ENCODE measurements at regions not wholly inside any gene's neighbourhood (a gene's known extent, or its start where the extent isn't known, plus 50 kb on each side); places are given as distances from the start of the nearest gene placed in this dataset.

DNA sequence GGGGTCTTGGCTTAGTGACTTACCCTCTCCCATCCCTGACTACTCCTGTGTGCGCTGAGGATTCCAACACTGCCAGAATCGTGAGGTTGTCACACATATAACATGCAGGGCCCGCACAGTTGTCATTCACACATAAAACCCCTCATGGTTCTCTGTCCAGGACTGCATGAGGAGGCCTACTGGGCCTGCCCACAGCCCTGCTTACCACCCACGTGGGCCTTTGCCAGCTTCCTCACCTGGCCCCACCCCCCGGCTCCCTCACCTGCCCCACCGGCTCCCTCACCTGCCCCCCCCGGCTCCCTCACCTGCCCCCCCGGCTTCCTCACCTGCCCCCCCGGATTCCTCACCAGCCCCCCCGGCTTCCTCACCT lies 197.2 kb downstream of the TEX29 start:
- DNase-seq: no peak

DNA sequence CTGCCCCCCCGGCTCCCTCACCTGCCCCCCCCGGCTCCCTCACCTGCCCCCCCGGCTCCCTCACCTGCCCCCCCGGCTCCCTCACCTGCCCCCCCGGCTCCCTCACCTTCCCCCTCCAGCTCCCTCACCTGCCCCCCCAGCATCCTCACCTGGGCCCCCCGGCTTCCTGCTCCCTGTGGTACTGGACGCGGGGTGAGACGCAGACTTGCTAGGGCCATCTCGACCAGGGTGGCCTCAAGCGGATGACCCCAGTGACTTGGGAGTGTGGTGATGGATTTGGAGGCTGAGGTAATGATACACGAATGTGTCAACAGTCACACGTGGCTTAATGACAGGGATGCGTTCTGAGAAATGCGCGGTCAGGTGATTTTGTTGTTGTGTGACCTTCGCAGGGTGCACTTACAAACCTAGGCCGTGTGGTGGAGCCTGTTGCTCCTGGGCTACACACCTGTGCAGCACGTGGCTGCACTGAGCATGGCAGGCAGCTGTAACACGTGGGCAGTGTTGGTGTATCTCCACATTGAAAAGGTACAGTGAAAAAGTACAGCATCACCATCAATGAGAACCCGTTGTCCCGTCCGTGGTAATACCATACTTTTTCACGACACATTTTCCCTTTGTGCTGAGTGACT lies 197.8 kb downstream of the TEX29 start:
- DNase-seq: no peak

DNA sequence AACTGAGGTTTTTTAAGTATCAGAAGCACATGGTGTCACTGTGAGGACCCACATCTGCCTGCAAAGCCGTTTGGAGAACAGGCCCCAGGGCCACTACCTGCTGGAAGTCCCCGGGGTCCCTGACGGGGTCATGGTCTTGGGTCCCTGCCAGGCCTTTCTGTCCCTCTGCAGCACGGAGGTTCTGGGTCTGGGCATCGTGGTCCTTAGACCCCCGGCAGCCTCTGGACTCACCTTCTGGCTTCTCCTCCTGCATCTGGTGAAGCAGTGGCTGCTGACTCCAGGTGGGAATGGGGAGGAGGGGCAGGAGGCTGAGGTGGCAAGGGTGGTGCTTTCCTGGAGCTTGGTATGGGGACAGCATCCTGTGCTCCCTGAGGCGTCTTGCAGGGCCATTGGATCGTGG lies 198.6 kb downstream of the TEX29 start:
- DNase-seq: no peak

DNA sequence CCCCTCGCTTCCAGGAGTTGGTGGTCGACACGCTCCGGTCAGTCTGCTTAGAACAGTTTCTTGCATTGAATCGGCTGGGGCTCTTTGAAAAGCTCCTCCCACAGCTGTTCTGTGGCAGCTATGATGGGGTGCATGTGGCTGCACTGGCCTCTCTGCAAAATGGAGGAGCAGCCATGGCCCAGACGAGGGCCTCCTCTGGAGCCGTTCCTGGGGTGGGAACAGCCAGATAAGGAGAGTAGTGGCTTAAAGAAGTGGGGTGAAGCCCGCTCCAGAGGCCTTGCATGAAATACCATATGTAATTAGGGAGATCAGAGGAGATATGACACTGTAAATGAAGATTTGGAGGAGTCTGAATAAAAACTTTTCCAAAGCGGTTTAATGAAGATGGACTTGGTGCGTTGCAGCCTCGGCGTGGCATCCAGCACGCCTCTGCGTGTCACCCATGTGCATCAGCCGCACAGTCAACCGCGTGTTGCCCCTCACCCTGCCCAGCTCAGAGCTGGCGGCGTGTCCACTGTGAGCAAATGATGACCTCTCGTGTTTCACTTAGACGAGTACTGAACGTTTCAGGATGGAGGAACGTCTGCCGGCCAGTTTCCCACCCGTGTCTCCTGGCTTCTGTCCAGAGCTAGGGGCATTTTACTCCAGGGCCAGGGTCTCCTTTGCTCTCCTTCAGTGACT lies 199.2 kb downstream of the TEX29 start:
- no peak for DNase-seq

DNA sequence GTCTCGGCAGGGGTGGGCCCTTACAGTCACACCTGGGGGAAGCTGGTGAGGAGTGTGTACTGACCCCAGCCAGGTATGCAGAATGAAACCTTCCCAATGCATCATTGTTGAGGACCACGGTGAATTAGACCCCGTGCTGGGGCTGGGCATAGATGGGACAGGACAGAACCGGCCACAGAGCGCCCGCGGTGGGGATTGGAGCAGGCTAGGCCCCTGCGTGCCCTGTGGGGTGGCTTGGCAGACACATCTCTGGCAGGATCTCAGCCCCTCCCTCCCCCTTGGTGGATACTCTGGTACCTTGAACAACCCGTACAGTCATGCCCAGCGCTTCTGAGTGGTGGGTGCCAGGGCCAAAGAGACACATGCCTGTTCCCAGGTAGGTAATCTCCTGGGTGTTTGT lies 200.6 kb downstream of the TEX29 start:
- no peak for DNase-seq

DNA sequence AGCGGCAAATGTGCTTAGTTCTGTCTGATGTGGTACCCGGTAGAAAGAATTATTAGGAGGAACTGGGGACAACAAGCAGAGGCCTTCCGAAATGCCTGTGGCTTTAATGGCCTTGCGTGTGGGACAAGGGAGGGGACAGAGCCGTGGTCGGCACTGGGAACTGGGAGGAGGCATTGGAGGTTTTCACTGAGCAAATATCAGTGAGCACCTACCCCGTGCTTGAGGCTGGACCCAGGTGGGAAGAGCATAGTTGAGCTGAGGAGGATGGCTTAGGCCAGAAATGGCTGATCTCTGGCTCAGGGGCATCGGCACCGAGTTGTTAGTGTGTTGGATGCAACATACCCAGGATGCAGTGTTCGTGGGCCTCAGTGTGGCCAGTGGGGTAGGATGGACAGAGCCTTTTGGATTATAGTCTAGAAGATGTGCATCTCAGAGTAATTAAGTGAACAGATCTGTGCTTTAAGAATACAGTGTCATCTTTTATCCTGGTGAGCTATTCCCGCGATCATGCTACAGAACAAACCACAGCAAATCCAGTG lies 201.3 kb downstream of the TEX29 start:
- DNase-seq: no peak

DNA sequence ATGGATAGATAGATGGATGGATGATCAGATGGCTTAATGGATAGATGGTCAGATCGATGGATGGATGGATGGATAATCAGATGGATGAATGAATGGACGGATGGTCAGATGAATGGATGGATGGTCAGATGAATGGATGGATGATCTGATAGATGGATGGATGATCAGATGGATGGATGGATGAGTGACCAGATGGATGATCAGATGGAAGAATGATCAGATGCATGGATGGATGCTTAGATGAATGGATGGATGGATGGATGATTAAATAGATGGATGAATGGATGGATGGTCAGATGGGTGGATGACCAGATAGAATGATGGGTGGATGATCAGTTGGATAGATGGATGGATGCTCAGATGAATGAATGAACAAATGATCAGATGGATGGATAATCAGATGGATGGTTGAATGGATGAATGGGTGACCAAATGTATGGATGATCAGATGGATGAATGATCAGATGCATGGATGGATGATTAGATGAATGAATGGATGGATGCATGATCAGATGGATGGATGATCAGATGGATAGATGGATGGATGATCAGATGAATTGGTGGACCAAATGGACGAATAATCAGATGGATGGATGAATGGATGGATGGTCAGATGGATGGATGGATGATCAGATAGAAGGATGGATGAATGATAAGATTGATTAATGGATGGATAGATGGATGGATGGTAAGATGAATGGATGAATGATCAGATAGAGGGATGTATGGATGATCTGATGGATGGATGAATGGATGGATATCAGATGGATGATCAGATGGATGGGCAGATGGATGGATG lies 205.1 kb downstream of the TEX29 start:
- no peak for DNase-seq

DNA sequence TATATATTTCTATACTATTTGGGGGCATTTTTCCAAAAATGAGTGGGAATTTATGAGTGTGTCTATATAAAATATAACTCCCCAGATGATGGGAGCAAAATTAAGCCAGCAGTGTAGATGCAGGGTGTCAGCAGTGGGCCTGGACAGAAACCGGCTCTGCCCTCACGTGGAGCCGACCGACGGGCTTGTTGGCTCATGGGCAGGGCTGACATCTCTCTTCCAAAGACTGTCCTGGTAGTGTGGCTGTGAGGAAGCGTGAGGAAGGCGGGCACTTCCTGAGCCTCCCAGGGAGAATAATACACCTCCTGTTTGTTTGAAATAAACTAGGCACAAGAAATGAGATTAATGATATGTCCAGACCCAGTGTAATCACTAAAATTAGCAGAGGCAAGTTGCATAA lies 206.5 kb downstream of the TEX29 start:
- DNase-seq: no peak

DNA sequence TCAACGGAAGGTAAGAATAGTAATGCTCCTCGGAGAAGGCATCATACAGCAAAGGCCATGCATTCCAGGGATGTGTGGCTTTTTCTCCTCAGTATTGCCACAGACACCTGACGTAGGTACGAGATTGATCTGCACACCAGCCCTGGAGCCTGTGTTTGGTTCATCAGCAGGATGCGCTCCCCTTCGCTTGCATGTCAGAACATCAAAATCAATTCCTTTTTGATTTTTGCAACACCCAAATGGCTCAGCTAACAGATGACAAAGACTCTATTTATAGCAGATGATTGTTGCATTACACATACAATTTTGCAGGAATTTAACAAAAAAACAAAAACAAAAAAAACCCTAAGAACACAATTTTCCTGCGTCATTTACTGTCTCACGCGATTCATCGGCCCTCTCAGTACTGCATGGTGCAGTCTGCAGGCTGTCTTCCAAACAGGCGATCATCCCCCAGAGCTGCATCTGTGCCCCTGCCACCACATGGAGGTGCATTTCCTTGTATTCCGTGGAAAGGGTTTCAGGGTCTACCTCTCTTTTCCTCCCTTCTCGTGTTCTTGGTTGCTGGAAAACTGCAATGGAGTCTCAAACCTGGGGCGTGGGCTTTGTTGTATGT lies 207.3 kb downstream of the TEX29 start:
- no peak for DNase-seq

DNA sequence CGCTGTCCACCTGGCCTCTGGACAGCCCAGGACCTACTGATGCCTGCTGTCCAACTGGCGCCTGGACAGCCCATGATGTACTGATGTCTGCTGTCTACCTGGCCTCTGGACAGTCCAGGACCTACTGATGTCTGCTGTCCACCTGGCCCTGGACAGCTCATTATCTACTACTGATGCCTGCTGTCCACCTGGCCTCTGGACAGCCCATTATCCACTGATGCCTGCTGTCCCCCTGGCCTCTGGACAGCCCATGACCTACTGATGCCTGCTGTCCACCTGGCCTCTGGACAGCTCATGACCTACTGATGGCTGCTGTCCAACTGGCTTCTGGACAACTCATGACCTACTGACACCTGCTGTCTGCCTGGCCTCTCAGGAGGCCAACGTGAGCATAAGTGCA lies 208.1 kb downstream of the TEX29 start:
- no peak for DNase-seq

DNA sequence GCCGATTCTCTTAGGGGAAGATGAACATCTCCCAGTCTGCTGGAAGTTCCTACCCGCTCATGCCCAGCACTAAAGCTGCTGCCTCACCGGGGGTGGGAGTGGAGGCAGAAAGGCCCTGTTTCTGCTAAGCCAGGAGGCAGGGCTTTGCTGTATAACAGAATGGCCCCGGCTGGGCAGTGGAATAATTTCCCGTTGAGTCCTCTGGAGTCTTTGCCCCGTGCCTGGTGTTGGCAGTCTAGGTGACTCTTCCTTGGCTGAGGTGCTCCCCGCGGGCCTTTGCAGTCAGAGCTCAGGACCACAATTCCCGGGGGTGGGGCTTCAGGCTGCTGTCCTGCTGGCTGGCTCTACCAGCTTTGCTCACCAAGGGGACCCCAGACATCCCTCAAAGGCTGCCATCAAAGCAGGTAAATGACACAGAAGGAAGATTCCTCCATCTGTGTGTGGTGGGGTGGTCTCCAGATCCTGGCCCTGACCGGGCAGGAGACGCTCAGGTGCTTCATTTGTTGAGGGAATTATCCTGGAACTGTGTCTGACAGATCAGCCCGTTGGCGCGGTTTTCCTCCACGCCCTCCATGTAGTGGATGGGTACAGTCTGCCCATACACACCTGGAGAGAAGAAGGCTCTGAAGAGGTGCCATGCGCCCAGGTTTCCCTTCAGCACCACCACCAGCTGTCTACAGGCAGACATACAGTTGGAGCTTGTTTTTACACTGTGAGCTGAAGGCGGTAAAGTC lies 209.9 kb downstream of the TEX29 start:
- DNase-seq: no peak

DNA sequence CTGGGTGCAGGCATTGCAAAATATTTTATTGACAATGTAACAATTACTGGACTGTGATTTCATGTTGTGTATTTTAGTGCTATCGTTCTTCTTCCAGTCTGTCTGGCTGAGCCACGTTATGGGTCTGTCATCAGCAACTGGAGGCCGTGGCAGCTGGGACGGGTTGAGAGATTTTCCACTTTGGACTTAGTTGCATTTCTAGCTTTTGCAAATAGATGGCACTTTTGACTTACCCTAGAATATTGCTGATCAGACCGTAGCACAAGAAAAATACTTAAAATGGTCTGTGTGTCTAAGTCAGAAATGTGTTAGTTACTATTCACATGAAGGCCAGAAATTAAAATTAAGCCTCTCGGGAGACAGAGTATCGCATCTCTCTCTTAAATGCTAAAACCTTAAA lies 211.1 kb downstream of the TEX29 start:
- DNase-seq: no peak

DNA sequence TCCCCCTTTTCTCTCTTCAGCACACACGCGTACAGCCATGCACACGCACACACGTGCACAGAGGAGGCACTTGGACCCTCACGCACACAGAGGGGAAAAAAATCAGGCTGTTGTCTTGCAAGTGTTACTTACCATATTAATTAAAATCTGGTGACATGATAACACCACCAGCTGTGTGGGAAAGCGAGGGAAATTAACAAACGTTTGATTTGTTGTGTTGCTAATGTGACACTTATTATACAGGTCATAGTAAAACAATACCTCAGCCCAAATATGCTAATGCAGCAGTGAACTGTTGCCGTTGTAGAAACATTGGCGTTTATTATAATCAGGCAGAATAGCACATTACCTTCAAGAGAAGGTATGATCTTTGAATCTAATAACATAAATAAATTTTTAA lies 211.7 kb downstream of the TEX29 start:
- no peak for DNase-seq

DNA sequence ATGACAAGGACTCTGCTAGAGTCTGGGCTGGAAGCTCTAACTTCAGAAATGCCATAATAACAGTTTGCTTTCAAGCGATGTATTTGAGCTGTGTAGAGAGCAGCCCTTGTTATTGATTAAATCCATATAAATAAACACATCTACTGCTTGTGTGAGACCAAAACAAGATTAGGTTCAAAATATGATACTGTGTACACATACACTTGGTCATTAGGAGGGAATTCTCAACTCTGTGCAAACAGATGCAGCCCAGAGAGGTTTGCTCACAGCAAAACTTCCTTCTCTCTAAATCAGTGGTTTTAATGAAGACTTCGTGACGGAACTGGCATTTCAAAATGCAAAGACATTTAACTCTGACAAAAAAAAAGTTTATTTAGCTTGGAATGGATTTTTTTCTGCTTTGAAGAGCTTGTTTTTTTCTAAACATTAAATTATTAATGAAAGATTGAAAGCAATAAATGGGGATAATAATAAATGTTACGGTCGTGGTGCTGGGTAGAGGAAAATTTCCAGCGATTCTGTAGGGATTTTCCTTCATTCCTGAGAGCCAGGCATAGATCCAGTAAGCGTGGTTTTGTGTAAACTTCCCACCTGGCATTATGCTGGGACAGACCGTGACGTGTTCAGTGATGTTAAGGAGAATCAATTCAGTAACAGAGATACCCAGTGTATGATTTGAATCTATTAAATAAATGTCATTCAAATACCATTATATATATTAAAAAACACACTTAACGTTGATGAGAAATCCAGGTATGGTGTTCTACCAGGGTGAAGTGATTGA lies 213.7 kb downstream of the TEX29 start:
- no peak for DNase-seq

DNA sequence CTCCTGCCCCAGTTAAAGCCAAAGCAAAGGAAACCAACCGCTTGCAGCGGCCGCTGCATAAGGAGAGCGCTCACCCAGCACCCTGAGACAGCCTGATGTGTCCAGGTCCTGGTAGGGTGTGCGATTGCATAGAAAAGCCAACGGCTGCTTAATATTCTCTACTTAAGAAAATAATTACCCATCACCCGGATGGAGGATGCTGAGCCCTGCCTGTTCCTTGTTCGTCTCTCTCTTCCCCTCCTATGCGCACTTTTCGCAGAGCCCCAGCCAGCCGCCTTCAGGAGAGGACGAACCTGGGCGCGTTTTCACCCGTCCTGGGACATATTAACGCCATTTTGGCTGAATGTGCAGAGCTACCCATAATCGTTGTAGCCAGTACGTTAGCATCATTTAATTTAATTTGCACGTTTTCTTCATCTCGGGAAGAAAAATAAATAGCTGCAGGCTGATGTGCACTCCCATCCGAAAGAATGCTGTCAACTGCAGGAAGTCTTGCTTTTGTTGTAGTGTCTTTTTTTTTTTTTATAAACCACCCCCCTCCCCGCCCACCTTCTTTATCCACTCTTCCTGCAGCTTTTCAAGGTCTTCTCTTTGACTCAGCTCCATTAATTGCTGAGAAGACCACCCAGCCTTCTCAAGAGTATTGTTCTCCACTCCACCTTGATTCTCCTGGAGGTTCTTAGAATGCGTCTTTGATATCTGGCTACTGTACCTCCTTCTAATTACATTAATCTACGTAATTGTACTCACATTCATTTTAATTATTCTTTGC lies 214.5 kb downstream of the TEX29 start:
- DNase-seq: no peak

DNA sequence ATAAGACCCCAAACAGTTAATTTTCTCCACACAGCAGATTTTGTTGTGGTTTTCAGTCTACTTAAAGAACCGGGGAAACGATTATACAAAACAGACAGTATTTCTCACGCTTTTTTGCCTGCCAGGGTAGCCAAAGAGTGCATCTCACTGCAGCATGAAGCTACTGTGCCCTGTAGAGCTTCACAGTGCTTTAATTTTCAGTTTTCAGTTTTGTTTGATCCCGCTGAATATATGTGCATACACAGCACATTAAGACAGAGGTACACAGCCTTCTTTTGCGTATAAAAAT lies 215.0 kb downstream of the TEX29 start:
- no peak for DNase-seq

DNA sequence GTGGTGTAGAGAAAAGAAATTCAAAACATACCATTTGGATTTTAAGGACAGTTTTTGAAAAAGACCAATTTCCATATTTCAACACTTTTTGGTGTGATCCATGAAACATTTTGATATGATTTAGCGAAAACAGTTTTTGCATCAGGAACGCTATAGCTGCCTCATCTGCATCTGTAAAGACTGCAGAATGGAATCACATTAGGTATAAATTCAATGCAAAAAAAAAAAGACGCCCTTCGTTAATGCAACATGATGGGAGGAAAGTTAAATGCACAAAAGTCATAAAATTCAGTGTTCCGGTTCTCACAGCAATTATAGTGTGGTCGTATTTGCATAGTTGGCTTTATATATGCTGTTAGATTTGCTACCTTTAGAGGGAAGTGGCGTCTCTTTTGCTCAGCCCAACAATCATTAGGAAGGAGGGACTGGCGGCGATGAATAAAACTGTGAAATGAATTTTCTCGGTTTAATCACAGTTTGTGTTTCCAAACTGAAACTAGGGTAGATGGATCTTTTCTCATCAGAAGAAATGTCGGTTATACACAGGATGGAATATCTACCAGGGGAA lies 215.7 kb downstream of the TEX29 start:
- no peak for DNase-seq

DNA sequence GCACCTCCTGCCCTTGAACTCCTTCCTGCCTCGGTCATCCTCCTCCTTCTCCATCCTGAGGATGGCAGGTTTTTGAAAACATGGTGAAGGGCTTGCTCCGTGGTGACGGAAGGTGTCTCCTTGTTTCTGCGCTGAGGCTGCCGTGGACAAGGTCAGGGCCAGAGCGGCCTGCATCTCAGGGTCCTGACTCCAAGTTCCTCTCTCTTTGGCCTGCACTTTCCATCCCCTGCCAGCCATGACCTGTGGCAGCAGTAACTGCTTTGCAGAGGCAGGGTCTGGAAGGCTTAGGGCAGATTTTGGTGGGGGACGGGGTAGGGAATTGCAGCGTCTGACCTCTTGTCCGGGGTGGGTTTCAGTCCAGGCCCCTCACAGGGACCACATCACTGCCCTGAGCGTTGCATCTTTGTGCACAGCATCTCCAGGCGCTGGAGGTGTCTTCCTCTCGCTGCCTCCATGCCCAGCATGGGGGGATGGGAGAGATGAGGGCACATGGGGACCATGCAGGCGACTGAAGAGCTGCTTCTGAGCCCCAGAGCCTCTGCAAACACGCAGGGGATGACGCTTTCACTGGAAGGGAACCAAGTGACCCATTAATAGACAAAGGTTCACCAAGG lies 216.8 kb downstream of the TEX29 start:
- DNase-seq: no peak

DNA sequence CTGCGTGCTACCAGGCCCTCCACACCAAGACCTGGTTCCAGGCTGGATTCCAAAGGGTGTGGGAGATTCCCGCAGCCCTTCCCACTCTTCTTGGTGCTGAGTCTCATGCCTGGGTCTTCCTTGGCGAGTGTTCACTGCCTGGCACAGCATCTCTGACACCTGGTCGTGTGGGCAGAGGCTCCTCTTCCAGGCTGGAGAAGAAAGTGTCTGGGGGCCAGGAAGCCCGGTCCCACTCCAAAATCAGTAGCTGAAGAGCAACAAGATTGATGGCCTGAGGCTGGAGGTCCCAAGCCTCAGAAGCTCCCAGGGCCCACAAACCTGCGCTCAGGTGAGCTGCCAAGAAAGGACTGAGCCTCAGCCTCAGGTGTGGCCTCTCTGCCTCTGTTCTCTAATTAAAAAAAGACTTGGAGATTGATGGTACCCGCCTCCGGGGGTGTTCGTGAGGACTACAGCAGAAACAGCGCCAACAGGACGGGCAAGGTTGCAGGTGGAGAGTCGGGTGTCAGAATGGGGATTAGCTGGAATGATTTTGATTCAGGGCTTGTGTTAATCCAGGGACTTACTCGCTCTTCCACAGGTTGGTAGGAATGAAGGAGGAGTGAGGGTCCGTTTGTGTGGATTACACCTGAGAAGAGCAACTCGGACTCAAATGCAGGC lies 217.5 kb downstream of the TEX29 start:
- DNase-seq: no peak

DNA sequence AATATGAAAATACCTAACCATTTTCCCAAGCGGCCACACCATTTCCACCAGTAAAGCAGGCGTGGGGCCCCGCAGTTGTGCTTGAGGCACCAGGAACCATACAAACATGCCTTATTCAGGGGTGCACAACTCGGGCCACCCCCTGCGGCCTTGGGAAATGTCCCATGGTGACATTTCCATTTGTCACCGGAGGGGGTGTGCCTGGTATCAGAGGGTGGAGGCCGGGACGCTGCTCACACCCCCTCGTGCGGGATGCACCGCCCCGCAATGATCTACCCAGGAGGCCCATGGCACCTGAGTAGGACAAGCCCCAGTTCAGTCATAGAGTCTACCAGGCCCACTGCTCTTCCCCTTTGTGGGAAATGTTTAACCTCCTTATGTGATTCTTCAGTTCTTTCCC lies 218.8 kb downstream of the TEX29 start:
- no peak for DNase-seq
